AG09309 (cell line): ENCODE measurements at regions not wholly inside any gene's neighbourhood (a gene's known extent, or its start where the extent isn't known, plus 50 kb on each side); places are given as distances from the start of the nearest gene placed in this dataset.

Experiments used
- DNase-seq: peaks from one replicate; pipeline ENCODE4 v3.0.0-alpha.2; 2010; ENCODE audit warnings: low read depth
- H3K4me3 ChIP-seq: 2 replicates; pipeline ENCODE4 v1.5.1; 2011; ENCODE audit warnings: mild to moderate bottlenecking, low read depth, low read length, moderate library complexity; ENCODE audit not compliant: control insufficient read depth
- TF ChIP-seq, protein P1 (sequence below): IDR thresholded peaks from 2 replicates; pipeline ENCODE4 v1.5.1; 2011; ENCODE audit warnings: mild to moderate bottlenecking, low read depth, low read length, inconsistent platforms; ENCODE audit not compliant: insufficient read depth, control insufficient read depth; ENCODE audit errors: missing control alignments

GRCh38 chr10:53572799-53573198, 800.2 kb upstream of the MBL2 start:
- no peak overlapping the region for H3K4me3 ChIP-seq
- TF ChIP-seq, protein P1, sequence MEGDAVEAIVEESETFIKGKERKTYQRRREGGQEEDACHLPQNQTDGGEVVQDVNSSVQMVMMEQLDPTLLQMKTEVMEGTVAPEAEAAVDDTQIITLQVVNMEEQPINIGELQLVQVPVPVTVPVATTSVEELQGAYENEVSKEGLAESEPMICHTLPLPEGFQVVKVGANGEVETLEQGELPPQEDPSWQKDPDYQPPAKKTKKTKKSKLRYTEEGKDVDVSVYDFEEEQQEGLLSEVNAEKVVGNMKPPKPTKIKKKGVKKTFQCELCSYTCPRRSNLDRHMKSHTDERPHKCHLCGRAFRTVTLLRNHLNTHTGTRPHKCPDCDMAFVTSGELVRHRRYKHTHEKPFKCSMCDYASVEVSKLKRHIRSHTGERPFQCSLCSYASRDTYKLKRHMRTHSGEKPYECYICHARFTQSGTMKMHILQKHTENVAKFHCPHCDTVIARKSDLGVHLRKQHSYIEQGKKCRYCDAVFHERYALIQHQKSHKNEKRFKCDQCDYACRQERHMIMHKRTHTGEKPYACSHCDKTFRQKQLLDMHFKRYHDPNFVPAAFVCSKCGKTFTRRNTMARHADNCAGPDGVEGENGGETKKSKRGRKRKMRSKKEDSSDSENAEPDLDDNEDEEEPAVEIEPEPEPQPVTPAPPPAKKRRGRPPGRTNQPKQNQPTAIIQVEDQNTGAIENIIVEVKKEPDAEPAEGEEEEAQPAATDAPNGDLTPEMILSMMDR, result no peak
- DNase-seq, result no peak

DNA sequence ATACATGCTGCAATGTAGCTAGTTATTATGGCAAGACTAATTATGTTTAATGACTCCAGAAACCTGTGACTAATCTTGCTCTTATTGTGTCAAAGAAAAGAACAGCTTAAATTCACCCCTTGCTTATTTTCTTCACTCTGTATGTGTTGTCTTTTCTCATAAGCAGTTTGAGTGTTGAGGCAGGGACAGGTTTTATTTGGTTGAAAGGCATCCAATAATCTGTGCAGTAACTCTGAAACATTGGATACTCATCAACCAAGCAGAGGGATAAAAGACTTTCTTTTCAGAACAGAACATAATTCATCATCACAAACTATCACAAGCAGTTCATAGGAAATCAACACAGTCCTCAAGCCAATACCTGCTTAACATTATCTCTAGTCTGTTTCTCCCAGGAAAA, 797.6 kb upstream of the MBL2 start:
- no peak overlapping the region for H3K4me3 ChIP-seq
- DNase-seq, result no peak
- TF ChIP-seq, protein P1, result no peak

- no peak overlapping the region for H3K4me3 ChIP-seq
- no peak for DNase-seq
- TF ChIP-seq, protein P1, result no peak
Measured at GRCh38 chr10:53569455-53569854, 796.9 kb upstream of the MBL2 start.

DNA sequence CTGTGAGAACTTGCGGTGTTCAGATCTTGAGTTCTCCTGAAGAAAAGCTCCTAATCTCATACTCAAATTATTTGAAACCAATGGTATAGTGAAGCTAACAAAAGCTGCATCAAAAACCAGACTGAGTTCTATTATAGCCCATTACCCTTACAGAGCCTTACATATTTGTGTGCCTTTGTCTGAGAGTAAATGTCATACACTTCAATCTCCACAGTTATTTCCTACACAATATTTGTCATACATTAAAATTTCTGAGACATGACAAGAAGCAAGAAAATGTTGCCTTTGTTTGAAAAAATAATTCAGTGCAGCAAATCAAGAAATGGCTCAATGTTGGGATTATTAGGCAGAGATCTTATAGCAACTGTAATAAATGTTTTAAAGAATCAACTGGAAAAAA, 776.1 kb upstream of the MBL2 start:
- no peak for DNase-seq
- TF ChIP-seq, protein P1, result no peak

DNA sequence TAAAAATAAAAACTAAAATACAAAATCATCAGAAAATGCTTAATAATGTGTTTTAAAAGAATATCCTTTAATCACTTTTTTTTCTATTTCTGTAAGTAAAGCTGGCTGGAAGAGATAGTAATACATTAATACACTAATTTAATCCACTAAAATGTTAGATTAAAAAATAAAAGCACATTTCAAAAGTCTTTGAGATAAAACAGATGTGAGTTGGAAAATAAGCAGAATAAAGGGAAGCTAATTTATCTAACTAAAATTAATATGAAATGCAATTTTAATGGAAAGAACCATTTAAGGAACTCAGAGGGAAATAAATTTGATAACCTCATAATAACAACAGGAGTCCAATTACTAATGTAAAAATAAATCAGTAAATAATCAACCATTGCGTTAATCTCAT, 774.8 kb upstream of the MBL2 start:
- TF ChIP-seq, protein P1, result no peak
- no peak overlapping the region for H3K4me3 ChIP-seq
- no peak for DNase-seq

More for the DNA sequence above, 776.1 kb upstream of the MBL2 start:
- no peak overlapping the region for H3K4me3 ChIP-seq

GRCh38 chr10:53543410-53543809, 770.8 kb upstream of the MBL2 start:
- H3K4me3 ChIP-seq, result no peak overlapping the region
- TF ChIP-seq, protein P1, result no peak
- no peak for DNase-seq

DNA sequence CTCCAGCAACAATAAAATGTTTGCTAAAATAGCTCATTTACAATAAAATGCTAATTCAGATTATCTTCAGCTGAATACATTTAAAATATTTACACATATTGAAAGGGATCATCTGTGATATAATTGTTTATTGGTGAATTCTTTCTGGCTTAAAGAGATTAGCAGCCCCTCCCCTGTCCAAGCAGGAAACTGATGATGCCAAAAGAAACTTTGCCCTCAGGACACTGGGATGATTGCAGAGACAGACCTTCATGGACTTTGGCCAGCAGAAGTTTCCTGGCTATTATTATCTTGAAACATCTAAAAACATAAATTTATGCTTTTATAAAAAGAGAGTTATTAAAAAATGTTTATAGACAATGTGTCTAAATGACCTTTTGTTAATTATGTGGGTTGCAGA, 764.9 kb upstream of the MBL2 start:
- DNase-seq, result no peak
- H3K4me3 ChIP-seq, result no peak overlapping the region
- TF ChIP-seq, protein P1, result no peak
